Kidney glomerular epithelial cell (primary cell): ENCODE measurements at regions not wholly inside any gene's neighbourhood (a gene's known extent, or its start where the extent isn't known, plus 50 kb on each side); places are given as distances from the start of the nearest gene placed in this dataset.
"Not testable (repeated sequence)": the region's sequence is repeated elsewhere in the genome, so short reads cannot be mapped to it uniquely, and the experiment has no call there.

ENCODE experiments used
- DNase-seq: peaks from one replicate; lab custom pipeline; 2025; lab: John Stamatoyannopoulos, UW

DNA sequence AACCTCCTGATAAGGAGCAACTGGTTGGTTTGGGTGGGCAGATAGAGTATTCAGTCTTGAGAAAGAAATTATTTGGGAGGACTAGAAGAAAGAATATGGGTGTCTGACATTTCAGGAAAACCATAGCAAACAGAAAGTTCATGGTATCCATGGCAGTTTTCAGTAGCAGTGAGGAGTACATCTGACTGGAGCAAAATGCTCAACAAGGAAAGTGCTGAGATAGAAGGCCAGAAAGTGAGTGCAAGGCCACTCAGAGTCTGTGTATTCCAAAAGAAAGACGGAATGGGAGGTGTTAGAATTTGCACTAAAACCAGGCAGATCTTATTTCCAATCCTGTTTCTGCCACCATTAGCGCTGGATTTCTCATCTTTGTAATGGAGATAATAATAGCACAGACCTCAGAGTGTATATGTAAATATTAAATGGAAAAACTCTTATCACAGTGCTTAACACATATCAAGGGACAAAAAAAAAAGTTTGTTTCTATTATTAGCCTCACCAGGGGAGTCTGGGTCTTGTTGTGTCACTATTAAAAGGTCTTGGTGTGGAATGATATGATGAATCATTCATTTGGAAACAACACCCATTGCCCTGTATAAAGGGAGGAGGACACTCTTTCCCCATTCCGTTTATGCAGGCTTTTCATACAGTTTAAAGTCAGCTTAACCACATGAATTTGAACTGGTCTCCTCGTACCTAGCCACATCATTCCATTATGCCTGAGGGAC lies 349.8 kb downstream of the IPO8 start:
- DNase-seq = no peak

DNA sequence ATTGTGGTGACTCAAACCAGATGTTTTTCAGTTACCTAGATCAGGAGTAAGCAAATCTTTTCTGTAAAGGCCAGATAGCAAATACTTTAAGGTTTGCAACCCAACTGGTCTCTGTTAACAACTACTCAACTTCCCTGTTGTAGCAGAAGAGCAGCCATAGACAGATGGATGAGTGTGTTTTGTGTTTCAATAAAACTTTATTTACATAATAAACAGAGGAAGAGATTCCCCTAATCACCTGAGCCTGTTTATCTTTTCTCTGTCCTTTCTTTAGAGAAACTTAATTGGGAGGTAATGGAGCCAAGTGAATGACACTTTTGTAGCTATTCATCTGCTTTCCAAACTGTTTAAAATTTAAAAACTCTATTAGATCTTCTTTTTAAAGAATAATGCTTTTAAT lies 365.1 kb downstream of the IPO8 start:
- DNase-seq = no peak

DNA sequence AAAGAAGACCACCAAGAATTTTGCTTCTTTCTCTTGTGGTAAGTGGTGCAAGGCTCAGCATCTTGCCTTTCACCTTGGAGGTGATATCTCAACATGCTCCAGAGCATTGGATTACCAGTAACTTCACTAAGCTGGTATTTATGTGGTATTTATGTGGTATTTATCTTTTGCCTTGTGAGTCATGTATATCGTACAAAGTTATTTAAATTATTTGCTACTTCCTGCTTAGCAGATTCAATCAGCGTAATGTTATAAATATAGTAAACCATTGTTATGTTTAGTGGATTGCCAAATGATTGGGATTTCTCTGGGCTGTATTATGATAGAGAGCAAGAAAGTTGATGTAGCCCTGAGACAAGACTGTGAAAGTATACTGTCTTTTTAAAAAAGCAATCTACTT lies 366.4 kb downstream of the IPO8 start:
- peak; percentile 2 for DNase-seq

GRCh38 chr12:30323008-30323407 lies 372.7 kb downstream of the IPO8 start:
- DNase-seq = no peak

- no peak for DNase-seq
These were observed 375.1 kb downstream of the IPO8 start for GRCh38 chr12:30320561-30320960.

DNA sequence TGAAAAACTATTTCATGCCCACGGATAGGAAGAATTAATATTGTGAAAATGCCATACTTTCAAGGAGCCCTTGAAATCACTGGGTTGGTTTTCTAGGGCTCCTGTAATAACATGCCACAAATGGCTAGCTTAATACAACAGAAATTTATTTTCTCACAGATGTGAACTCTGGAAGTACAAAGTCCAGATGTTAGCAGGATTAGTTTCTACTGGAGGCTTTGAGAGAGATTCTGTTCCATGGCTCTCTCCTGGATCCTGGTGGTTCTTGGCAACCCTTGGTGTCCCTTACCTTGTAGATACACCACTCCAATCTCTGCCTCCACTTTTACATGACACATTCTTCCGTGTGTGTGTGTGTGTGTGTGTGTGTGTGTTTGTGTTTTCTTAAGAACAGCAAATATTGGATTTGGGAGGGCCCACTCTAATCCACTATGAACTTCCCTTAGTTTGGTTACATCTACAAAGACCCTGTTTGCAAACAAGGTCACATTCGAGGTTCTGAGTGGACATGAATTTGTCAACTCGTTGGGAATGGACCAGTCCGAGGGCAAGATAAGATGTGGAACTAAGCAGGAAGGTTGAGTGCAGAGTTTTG lies 381.1 kb downstream of the IPO8 start:
- DNase-seq = no peak

GRCh38 chr12:30308010-30308717 lies 387.5 kb downstream of the IPO8 start:
- DNase-seq = peak; percentile 32

GRCh38 chr12:30304528-30304927 lies 391.1 kb downstream of the IPO8 start:
- no peak for DNase-seq

DNA sequence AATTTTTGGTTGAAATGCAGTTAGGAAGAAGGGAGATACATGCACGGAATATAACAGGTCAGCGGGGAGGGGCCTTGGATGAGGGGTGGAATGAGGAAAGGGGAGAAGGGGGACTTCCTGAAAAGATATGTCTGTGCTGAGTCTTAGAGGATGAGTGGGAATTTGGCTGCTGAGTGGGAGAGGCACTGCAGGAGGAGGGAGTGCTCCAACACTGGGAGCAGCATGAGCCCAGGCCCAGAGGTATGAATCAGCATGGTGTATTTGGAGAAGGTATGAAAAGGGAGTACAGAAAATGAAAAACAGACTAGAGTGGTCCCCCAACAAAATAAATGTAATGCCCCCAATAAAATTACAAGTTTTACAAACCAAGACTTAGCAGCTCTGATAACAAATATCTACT lies 394.4 kb downstream of the IPO8 start:
- no peak for DNase-seq

- DNase-seq = no peak
These were observed 399.2 kb downstream of the IPO8 start for GRCh38 chr12:30296486-30296885.

- DNase-seq = peak; percentile 36
These were observed 409.2 kb downstream of the IPO8 start for GRCh38 chr12:30286345-30286926.

GRCh38 chr12:30278401-30278800 lies 417.3 kb downstream of the IPO8 start:
- no peak for DNase-seq

- not testable (repeated sequence) for DNase-seq
These were observed 423.2 kb downstream of the IPO8 start for GRCh38 chr12:30272515-30272914.

DNA sequence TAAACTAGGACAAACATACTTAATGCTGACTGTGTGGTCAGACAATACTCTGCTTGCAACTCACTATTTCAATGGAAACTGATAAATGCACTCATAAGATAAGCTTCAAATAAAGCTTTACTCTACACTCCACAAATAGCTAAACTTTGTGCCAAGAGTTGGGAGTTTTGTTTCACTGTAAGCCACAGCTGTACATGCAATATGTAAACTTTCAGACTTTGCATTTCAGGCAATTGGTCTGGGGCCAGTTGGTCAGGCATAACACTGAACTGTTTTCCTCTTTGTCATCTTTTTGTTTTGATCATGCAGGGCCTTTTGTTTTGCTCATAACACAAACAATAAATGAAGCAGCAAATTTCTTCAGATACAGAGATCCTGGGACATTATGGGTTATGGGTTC lies 426.2 kb downstream of the IPO8 start:
- no peak for DNase-seq

DNA sequence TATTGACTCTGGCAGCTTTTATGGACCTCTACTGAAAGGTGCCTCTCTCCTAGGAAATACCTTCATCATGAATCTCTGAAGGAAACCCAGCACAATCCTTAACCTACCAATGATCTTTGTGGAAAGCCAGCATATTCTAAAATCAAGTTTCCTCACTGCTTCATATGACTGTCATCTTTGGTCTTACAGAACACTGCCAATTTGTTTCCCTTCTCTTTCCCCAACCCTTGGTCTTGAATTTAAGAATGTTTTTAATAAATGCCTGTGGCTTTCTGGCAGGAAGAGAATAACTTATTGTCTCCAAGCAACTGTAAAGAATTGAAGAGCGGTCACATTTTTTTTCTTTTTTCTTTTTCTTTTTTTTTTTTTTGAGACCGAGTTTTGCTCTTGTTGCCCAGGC lies 427.6 kb downstream of the IPO8 start:
- no peak for DNase-seq

GRCh38 chr12:30263434-30263833 lies 432.2 kb downstream of the IPO8 start:
- no peak for DNase-seq

GRCh38 chr12:30257618-30258017 lies 438.1 kb downstream of the IPO8 start:
- DNase-seq = no peak

GRCh38 chr12:30251546-30251945 lies 444.1 kb downstream of the IPO8 start:
- no peak for DNase-seq

DNA sequence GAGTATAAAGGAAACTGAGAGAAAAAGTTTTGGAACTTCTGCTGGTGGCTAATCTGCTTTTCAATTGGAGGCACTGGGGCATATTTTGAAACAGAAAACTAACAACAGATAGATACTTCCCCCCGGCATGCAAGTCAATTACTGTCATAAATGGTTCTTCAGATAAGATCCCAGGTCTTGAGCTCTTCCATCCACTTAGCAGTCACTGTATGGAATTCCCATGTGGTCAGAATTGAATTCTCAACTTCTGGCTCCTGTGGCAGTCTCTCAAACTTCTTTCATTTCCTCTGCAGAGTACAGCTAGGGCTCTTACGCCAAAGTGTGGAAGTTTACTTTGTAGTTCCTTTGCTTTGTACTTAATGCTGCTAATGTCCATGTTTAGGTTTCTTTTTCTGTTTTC lies 452.2 kb downstream of the IPO8 start:
- no peak for DNase-seq

GRCh38 chr12:30219047-30219446 lies 435.3 kb upstream of the TMTC1 start:
- no peak for DNase-seq

DNA sequence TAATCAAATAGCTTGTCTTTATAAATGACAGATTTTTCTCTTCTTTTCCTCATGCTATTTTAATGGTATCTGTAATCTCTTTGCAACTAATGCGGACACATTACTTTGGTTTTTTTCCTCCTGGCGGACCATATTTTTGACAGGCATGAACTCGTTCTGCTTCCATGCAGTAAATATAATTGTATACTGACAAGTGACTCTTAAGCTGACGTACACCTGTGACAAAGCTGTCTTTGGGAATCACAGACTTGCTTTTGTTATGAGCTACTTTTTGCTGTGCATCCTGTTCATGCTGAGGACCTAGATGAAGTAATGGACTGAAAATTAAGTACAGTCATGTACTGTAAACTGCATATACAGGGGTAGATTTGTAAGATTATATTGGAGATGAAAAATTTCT lies 434.3 kb upstream of the TMTC1 start:
- no peak for DNase-seq

DNA sequence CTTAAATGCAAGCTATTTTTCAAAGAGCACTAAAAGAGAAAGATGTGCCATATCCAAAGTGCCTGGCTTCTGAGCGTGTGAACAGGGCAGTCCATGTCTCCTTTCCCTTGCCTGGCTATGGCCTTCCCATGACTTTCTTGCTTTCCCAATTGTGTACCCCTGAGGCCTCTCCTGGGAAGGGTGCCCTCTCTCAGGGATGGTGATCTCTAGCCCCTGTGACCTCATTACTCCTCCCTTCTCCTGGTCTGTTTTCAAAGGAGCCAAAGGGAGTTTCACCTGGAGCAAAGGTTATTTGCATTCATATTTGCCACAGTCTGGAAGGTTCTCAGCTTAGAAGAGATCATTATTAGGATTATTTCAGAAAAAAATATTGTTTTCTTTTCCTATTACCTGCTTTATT lies 429.4 kb upstream of the TMTC1 start:
- no peak for DNase-seq

- DNase-seq = no peak
These were observed 428.0 kb upstream of the TMTC1 start for GRCh38 chr12:30211743-30212142.
